ENCODE measurements at regions not wholly inside any gene's neighbourhood (a gene's known extent, or its start where the extent isn't known, plus 50 kb on each side); places are given as distances from the start of the nearest gene placed in this dataset.
A peak's percentile ranks its signal among the peaks of the same experiment; 100 is the strongest.
"Not testable (repeated sequence)": the region's sequence is repeated elsewhere in the genome, so short reads cannot be mapped to it uniquely, and the experiment has no call there.

- no peak for DNase-seq (ENCODE audit: low read depth)
- TF ChIP-seq CTCF (IDR thresholded peaks at IDR 0.05; ENCODE audit: insufficient read depth, low read depth, low read length): no peak
- no peak overlapping the region for H3K4me3 ChIP-seq (ENCODE audit: low read depth, low read length)
Observed at GRCh38 chr7:142499635-142500034, 241.8 kb upstream of the PRSS58 start.

GRCh38 chr7:142498364-142498763 lies 240.5 kb upstream of the PRSS58 start:
- H3K4me3 ChIP-seq (ENCODE audit: low read depth, low read length): no peak overlapping the region
- no peak for TF ChIP-seq CTCF (IDR thresholded peaks at IDR 0.05; ENCODE audit: insufficient read depth, low read depth, low read length)
- DNase-seq (ENCODE audit: low read depth): no peak

- peak; percentile 76 for TF ChIP-seq CTCF (IDR thresholded peaks at IDR 0.05; ENCODE audit: insufficient read depth, low read depth, low read length)
- DNase-seq (ENCODE audit: low read depth): peak; percentile 54
- no peak overlapping the region for H3K4me3 ChIP-seq (ENCODE audit: low read depth, low read length)
Observed at GRCh38 chr7:142496545-142496991, 238.7 kb upstream of the PRSS58 start.

GRCh38 chr7:142495879-142496278 lies 238.0 kb upstream of the PRSS58 start:
- H3K4me3 ChIP-seq (ENCODE audit: low read depth, low read length); DNase-seq (ENCODE audit: low read depth): not testable (repeated sequence)

GRCh38 chr7:142495301-142495700 lies 237.4 kb upstream of the PRSS58 start:
- DNase-seq (ENCODE audit: low read depth); H3K4me3 ChIP-seq (ENCODE audit: low read depth, low read length): not testable (repeated sequence)

GRCh38 chr7:142494021-142494420 lies 236.2 kb upstream of the PRSS58 start:
- DNase-seq (ENCODE audit: low read depth): no peak
- H3K4me3 ChIP-seq (ENCODE audit: low read depth, low read length): no peak overlapping the region
- TF ChIP-seq CTCF (IDR thresholded peaks at IDR 0.05; ENCODE audit: insufficient read depth, low read depth, low read length): no peak

- H3K4me3 ChIP-seq (ENCODE audit: low read depth, low read length): no peak overlapping the region
- TF ChIP-seq CTCF (IDR thresholded peaks at IDR 0.05; ENCODE audit: insufficient read depth, low read depth, low read length): no peak
- no peak for DNase-seq (ENCODE audit: low read depth)
Observed at GRCh38 chr7:142488842-142489241, 231.0 kb upstream of the PRSS58 start.

- TF ChIP-seq CTCF (IDR thresholded peaks at IDR 0.05; ENCODE audit: insufficient read depth, low read depth, low read length): no peak
- H3K4me3 ChIP-seq (ENCODE audit: low read depth, low read length): no peak overlapping the region
- no peak for DNase-seq (ENCODE audit: low read depth)
Observed at GRCh38 chr7:142488036-142488633, 230.3 kb upstream of the PRSS58 start.

GRCh38 chr7:142487565-142487964 lies 229.7 kb upstream of the PRSS58 start:
- DNase-seq (ENCODE audit: low read depth); H3K4me3 ChIP-seq (ENCODE audit: low read depth, low read length): not testable (repeated sequence)

Measured in fibroblast of villous mesenchyme (primary cell).